GM18868 (cell line): ENCODE measurements at regions not wholly inside any gene's neighbourhood (a gene's known extent, or its start where the extent isn't known, plus 50 kb on each side); places are given as distances from the start of the nearest gene placed in this dataset.

ENCODE experiments used
- ATAC-seq: cut with Tn5 transposase; IDR thresholded peaks from one replicate; pipeline ENCODE4 v1.9.1; 2021; ENCODE audit warnings: mild to moderate bottlenecking, moderate library complexity; ENCODE audit not compliant: unreplicated experiment

- no peak for ATAC-seq
Measured at GRCh38 chr20:60240415-60240814, 282.2 kb downstream of the CDH26 start.

- ATAC-seq, result no peak
Measured at GRCh38 chr20:60240986-60241385, 282.8 kb downstream of the CDH26 start.

- no peak for ATAC-seq
Measured at GRCh38 chr20:60242836-60243505, 284.7 kb downstream of the CDH26 start.

GRCh38 chr20:60244373-60245146 lies 286.3 kb downstream of the CDH26 start:
- no peak for ATAC-seq

GRCh38 chr20:60246751-60247150 lies 288.5 kb downstream of the CDH26 start:
- no peak for ATAC-seq

GRCh38 chr20:60249436-60249835 lies 291.2 kb downstream of the CDH26 start:
- ATAC-seq, result no peak

DNA sequence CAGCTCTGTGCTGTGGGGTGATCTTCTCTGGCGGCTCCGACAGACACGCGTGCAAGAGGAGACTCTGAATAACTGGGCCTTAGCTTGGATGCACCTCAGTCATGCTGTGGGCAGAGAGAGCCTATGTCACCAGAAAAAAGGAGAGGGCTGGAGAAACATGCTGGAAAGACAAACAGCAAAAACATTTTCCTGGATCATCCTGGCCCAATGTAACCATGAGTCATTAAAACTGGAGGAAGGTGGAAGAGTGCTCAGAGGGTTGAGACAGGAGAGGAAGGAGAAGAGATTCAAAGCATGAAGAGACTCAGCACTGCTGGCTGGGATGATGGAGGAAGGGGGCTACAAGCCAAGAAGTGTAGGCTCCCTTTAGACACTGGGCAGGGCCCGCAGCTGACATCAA lies 292.0 kb downstream of the CDH26 start:
- ATAC-seq, result no peak

DNA sequence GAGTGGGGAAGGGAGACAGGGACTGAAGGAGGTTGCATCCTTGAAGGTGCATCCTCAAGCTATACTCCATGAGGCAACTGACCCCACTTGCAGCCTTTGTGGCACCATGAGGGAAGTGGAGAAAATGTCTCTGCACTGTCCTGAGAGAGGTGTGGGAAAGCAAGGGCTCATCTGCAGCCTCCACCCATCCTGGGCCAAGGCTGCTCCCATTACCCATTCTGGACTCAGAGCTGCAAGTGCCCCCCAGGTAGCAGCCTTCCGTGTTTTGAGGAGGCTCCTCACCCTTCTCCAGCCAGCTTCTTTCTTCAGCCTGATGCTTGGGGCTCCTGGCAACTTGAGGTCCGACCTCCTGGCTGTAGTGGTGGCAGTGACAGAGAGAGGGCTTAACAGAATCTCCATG lies 294.6 kb downstream of the CDH26 start:
- ATAC-seq, result no peak

- no peak for ATAC-seq
Measured at GRCh38 chr20:60253471-60253870, 295.2 kb downstream of the CDH26 start.

DNA sequence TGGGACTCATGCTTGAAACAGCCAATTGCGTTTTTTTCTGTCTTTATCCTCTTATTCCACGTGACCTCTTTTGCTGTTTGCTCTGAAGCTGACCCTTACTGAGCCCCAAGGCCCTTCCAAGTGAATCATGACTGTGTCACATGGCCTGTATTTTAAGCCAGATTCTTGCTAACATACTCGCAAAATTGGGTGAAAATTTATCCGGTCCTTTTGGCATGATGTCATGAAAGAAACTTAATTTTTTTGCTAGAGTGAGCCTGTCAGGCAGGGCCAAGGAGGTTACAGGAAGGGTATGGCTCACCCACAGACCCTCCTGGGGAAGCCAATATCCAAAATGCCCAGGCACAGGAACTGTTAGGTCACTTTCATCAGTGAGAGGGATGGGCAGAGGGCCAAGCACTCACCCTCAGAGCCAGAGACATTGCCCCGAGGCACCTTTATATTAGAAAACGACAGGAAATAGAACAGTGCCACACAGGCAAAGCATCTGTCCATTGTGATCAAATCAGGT lies 296.7 kb downstream of the CDH26 start:
- no peak for ATAC-seq

GRCh38 chr20:60255415-60255814 lies 297.2 kb downstream of the CDH26 start:
- ATAC-seq, result no peak

DNA sequence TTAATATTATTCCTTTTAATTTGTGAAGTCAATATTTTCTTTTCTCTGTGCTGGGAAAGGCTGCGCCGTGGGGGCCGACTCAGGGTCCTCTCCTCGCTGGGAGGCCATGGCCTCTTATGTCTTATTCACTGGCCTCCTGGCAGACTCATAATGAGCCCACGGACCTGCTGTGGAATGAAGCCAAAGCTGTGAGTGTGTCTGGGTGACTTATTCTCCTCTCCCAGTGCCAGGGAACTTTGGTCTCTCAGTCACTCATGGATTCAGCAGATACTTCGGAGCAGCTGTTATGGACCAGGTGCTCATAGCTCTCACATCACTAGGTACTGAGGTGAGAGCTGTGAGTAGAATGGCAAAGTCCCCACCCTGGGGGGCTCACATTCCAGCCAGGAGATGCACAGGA lies 297.6 kb downstream of the CDH26 start:
- no peak for ATAC-seq

GRCh38 chr20:60256811-60257210 lies 298.6 kb downstream of the CDH26 start:
- no peak for ATAC-seq

DNA sequence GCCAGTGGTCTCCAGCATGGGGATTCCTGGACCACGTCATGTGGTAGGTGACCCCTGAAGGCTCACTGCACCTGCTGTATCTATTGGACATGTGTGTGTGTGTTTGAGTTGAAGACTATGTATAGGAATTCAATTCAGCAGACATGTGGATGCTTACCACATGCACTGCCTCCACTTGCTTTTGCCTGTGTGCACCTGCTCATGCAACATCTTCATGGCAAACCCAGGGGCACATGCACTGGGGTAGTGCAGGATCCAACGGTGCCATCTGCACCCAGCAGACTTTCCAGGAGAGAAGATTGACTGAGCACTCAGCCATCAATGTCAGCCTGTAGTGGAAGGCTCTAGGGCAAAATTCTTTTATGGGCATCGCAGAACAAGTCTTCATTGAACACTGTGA lies 299.4 kb downstream of the CDH26 start:
- no peak for ATAC-seq

DNA sequence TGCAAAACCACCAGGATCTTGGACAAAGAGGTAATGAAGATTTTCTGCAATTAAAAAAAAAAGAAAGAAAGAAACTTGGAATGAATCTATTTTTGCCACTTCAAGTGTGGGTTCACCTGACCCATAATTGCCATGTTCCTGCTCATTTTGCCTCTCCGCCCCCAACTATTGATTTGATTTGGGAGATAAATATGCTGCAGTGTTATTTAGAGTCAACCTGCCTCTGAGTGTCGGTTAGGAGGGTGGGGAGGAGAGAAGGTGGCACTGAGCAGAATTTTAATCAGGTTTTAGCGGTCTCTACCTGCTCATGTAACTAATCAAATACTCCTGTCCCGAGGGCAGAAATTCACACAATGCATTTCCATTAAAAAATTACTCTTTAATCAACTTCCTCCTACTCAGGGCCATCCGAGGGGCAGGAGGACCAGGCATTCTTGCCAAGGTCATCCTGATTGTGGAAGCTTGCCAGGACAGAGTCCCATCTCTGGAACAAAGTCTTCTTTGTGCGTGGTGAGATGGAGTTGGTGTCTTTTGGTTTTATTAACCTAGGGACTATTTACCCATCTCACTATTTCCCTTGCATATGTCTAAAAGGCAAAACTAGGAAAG lies 300.1 kb downstream of the CDH26 start:
- no peak for ATAC-seq

DNA sequence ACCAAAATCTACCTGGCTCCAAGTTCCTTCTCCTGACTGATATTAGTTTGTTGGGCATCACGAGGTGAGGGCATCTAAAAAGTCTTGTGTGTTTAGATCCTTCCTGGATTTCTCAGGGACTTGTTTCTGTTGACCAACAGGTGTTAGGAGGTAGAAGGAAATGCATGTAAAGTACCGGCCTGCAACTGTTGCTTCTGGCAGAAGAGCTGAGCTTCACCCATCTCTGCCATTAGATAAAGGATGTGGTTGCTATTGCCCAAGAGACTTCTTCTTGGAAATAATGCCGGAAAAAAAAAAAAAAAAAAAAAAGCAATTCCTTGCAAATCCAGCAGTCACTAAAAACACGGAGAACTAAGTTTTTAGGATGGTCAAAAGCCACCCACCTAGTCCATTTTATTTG lies 303.1 kb downstream of the CDH26 start:
- ATAC-seq, result no peak

DNA sequence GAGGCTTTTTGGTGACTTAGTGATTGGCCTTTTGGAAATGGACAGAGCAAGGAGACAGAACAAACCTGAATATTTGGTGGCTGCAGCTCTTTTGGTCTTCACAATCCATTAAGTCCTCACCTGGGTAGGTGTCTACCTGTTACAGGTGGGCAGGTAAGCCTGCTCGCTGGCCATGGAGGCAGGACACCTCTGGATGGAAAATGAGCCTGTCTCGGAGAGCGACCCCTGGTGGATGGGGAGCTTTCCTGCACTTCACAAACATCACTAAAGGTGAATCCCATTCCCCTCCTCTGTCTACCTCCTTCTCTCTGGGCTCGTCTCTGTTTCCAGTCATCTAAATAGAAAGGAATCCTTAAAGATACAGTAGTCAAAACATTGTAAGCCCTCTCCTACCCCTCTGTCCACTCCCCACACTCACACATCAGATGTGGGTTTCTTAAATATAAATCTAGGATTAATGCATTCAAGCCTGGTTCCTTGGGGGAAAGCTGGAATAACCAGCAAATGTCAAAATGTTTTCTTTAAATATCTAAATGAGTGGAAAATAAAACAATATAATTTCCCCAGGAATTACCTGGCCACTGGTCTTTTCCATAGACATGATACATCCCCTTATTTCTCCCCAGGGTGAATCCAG lies 304.9 kb downstream of the CDH26 start:
- ATAC-seq, result no peak

GRCh38 chr20:60263725-60264709 lies 305.8 kb downstream of the CDH26 start:
- no peak for ATAC-seq

- no peak for ATAC-seq
Measured at GRCh38 chr20:60266177-60266823, 308.1 kb downstream of the CDH26 start.

GRCh38 chr20:60268491-60268890 lies 310.3 kb downstream of the CDH26 start:
- no peak for ATAC-seq
